Uterus (tissue), 3 donors: ENCODE measurements at regions not wholly inside any gene's neighbourhood (a gene's known extent, or its start where the extent isn't known, plus 50 kb on each side); places are given as distances from the start of the nearest gene placed in this dataset.
"Not testable (repeated sequence)": the region's sequence is repeated elsewhere in the genome, so short reads cannot be mapped to it uniquely, and the experiment has no call there.

Experiments used
- DNase-seq, 2 donors: peaks; one replicate each; pipeline ENCODE4 v3.0.0-alpha.2; 2019 to 2020
- H3K27ac ChIP-seq, 2 donors: fragments of 200-600 bp; sonication (generic); 1 replicate in 1 of 2; 2 replicates in 1 of 2; pipeline ENCODE4 v1.5.1; 2016 to 2018
- H3K27me3 ChIP-seq, 2 donors: fragments of 200-600 bp; sonication (generic); one replicate each; pipeline ENCODE4 v1.5.1; 2018 to 2019; ENCODE audit warnings: control low read depth in 1 of 2
- H3K36me3 ChIP-seq, 2 donors: fragments of 200-600 bp; sonication (generic); one replicate each; pipeline ENCODE4 v1.5.1; 2019; ENCODE audit warnings: control low read depth in 1 of 2
- H3K4me1 ChIP-seq, 2 donors: fragments of 200-600 bp; sonication (generic); one replicate each; pipeline ENCODE4 v1.5.1; 2018 to 2019; ENCODE audit warnings: control low read depth in 1 of 2
- H3K4me3 ChIP-seq, 2 donors: fragments of 200-600 bp; sonication (generic); 1 replicate in 1 of 2; 2 replicates in 1 of 2; pipeline ENCODE4 v1.5.1; 2018 to 2019; ENCODE audit warnings: mild to moderate bottlenecking in 1 of 2
- H3K9me3 ChIP-seq, 2 donors: fragments of 200-600 bp; sonication (generic); one replicate each; pipeline ENCODE4 v1.5.1; 2019; ENCODE audit warnings: control low read depth in 1 of 2
- POLR2A ChIP-seq, 2 donors: fragments of 450-650 bp; IDR thresholded peaks; one replicate each; pipeline ENCODE4 v1.6.1; 2016; ENCODE audit warnings: antibody characterized with exemption in 2 of 2, mild to moderate bottlenecking in 1 of 2, moderate library complexity in 1 of 2
- intact Hi-C: fragments of 100-400 bp; cut with DNase I; formaldehyde crosslinking; loops from one replicate; pipeline ENCODE4 v1.15.1; 2023; ENCODE audit warnings: low total_unique reads
- TF ChIP-seq, protein P1 (sequence below), 4 experiments: fragments of 200-600 bp in 2 of 4; fragments of 450-650 bp in 2 of 4; sonication (generic) in 2 of 4; IDR thresholded peaks; one replicate each; pipeline ENCODE4 v1.5.1; 2016 to 2019; ENCODE audit warnings: antibody characterized with exemption in 4 of 4, mild to moderate bottlenecking in 2 of 4, moderate library complexity in 1 of 4
- donor health status: DM: yes; HTN: yes; CAD: no.

DNA sequence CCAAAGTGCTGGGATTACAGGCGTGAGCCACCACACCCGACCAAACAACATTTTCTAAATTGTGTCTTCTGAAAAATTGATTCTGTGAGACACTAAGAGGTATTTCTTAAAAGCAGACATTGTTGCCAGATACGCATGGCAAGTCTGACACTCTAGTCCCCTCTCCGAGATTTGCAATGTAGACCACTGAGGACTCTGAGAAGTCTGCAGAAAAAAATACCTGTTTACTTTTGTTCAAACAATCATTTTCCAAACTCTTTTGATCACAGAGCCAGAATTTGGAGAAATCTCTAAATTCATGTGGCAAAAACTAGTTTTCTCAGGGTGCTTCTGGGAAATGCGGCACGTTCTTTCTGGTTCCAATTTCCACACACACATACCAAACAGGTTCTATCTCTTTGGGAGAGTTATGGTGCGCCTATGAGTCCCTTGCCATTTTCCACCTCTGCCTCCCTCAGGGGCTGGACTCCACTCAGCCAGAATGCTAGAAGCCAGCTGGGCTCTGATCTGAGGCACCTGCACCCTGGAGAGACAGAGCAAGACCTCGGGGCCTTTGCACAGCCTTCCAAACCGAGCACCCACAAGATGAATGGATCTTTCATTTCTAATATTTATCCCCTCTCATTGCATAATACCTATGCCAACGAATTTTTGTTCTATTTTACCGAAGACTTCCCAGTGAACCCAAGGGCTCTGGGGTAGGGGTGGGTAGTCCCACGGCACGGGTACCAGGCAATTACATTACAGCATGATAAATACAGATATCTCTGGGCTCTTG is 152.7 kb downstream of the MYCN start:
- intact Hi-C loops, result no loop called here
- no peaks in the 10 kb centered on the region for H3K27me3 ChIP-seq
- H3K4me1 ChIP-seq, result no peaks in the 10 kb centered on the region
- H3K27ac ChIP-seq, result no peak overlapping the region
- no peaks in the 10 kb centered on the region for H3K36me3 ChIP-seq
- TF ChIP-seq, protein P1, sequence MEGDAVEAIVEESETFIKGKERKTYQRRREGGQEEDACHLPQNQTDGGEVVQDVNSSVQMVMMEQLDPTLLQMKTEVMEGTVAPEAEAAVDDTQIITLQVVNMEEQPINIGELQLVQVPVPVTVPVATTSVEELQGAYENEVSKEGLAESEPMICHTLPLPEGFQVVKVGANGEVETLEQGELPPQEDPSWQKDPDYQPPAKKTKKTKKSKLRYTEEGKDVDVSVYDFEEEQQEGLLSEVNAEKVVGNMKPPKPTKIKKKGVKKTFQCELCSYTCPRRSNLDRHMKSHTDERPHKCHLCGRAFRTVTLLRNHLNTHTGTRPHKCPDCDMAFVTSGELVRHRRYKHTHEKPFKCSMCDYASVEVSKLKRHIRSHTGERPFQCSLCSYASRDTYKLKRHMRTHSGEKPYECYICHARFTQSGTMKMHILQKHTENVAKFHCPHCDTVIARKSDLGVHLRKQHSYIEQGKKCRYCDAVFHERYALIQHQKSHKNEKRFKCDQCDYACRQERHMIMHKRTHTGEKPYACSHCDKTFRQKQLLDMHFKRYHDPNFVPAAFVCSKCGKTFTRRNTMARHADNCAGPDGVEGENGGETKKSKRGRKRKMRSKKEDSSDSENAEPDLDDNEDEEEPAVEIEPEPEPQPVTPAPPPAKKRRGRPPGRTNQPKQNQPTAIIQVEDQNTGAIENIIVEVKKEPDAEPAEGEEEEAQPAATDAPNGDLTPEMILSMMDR (IDR thresholded peaks at IDR 0.05), result no peak
- TF ChIP-seq POLR2A (IDR thresholded peaks at IDR 0.05), result no peak
- H3K9me3 ChIP-seq, result no peaks in the 10 kb centered on the region
- DNase-seq, result no peak
- no peak overlapping the region for H3K4me3 ChIP-seq

DNA sequence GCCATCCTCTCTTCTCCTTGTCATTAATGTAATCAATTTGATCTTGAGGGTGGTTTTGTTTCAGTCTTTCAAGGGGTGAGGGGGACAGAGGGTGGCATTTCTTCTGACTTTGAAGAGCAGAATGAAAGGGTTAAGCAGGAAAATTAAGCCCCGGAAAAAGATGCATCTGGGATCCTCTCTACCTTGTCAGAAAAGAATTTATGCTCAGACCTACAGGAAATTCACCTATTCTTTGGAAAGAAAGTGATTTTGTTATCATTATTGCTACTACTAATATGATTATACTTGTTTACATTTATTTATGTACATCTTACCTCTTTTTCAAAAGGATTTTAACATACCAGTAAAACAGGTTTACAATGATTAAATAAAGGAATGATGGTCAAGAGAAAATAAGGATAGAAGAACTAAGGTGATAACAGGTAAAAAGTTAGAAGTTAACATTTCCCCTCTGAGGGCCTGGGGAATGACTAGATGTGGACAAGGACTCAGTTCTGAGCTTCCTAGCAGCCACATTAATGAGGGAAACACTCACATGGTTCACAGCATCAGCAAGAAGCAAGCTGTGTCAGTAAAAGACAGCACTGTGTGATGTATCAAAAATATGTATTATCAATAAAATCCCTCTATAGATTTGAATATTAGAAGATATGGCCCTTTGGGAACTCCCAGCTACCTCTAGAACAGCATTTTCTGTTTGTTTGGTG is 151.4 kb downstream of the MYCN start:
- TF ChIP-seq POLR2A (IDR thresholded peaks at IDR 0.05), result no peak
- TF ChIP-seq, protein P1 (IDR thresholded peaks at IDR 0.05), result no peak
- Histone ChIP-seq H3K9me3 (no peaks in the 10 kb centered on the region), H3K27ac (no peak overlapping the region), H3K4me3 (no peak overlapping the region), H3K27me3 (no peaks in the 10 kb centered on the region), H3K36me3 (no peaks in the 10 kb centered on the region), H3K4me1 (no peaks in the 10 kb centered on the region)
- intact Hi-C loops, result no loop called here
- DNase-seq, result no peak

DNA sequence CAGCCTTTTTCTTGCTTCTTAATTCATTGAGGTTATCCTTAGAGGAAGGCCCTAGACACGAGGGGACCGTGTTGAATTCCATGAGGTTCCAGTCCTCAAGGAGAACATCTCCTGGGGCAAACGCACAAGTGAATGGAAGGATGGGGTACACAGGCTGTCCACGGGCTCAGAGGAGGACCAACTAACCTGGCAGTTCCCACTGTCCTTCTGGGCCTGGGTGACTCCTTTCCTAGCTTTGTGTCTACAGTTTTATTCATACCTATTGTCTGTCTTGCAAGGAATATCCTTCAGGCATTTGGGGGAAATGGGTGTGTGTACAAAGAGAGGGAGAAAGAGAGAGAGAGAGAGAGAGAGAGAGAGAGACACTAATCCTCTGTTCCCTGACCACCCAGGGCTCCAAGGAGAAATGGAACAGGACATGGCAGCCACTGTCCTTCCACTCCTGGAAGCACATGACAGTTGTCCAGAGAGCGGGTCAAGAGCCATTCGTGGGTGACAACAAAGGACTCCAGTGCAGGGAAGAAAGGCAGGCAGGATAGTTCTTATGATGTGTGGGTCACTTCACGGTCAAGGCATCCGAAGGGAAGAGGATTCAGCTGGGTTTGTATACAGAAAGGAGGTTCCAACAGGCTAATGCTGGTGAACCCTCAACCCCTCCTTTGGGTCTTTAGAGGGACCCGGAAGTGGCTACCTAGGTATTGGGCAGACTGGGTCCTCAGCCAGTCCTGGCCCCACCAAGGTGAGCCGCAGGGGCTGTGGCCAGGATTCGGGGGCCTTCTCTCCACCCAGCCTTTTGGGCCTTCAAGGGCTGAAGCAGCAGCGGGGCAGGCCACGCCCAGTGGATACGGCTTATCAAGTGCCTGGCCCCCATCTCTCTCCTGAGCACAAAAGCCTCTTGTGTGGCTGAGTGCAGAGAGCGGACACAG is 150.6 kb downstream of the MYCN start:
- TF ChIP-seq, protein P1 (IDR thresholded peaks at IDR 0.05), result no peak
- no peak for TF ChIP-seq POLR2A (IDR thresholded peaks at IDR 0.05)
- no peak for DNase-seq
- no peak overlapping the region for H3K4me3 ChIP-seq
- H3K27me3 ChIP-seq, result no peaks in the 10 kb centered on the region
- H3K9me3 ChIP-seq, result no peaks in the 10 kb centered on the region
- no peaks in the 10 kb centered on the region for H3K36me3 ChIP-seq
- no peak overlapping the region for H3K27ac ChIP-seq
- H3K4me1 ChIP-seq, result no peaks in the 10 kb centered on the region
- intact Hi-C loops, result no loop called here

DNA sequence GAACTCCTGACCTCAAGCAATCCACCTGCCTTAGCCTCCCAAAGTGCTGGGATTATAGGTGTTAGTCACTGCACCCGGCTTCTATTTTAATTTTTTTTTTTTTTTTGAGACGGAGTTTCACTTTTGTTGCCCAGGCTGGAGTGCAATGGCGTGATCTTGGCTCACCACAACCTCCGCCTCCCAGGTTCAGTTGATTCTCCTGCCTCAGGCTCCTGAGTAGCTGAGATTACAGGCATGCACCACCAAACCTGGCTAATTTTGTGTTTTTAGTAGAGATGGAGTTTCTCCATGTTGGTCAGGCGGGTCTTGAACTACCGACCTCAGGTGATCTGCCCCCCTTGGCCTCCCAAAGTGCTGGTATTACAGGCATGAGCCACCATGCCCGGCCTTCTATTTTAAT is 149.1 kb downstream of the MYCN start:
- H3K27me3 ChIP-seq, H3K4me3 ChIP-seq, H3K36me3 ChIP-seq, H3K4me1 ChIP-seq, H3K27ac ChIP-seq, H3K9me3 ChIP-seq, intact Hi-C loops, DNase-seq: not testable (repeated sequence)

DNA sequence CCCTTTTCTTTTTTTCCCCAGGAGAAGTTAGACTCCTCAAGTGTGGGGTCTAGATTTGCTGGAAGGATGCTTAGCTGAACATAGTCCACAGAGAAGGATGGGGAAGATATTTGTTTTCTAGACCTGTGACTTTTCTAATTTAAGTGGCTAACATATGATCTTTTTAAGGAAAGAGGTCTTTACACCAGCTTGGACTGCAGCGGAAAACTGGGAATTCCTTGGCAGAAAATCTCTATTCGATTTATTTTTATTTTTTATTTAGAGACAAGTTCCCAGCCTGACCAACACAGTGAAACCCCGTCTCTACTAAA is 148.4 kb downstream of the MYCN start:
- intact Hi-C loops, result no loop called here
- TF ChIP-seq POLR2A (IDR thresholded peaks at IDR 0.05), result no peak
- TF ChIP-seq, protein P1 (IDR thresholded peaks at IDR 0.05), result no peak
- no peaks in the 10 kb centered on the region for H3K36me3 ChIP-seq

More for the DNA sequence above, 148.4 kb downstream of the MYCN start:
- Histone ChIP-seq H3K4me1 (no peaks in the 10 kb centered on the region), H3K27me3 (no peaks in the 10 kb centered on the region), H3K9me3 (no peaks in the 10 kb centered on the region), H3K4me3 (no peak overlapping the region), H3K27ac (no peak overlapping the region)
- DNase-seq, result no peak
